GM19025 (cell line): ENCODE measurements at regions not wholly inside any gene's neighbourhood (a gene's known extent, or its start where the extent isn't known, plus 50 kb on each side); places are given as distances from the start of the nearest gene placed in this dataset.
"Not testable (repeated sequence)": the region's sequence is repeated elsewhere in the genome, so short reads cannot be mapped to it uniquely, and the experiment has no call there.

Experiments used
- ATAC-seq: cut with Tn5 transposase; IDR thresholded peaks from one replicate; pipeline ENCODE4 v1.9.1; 2021; ENCODE audit warnings: mild to moderate bottlenecking, low read depth, moderate library complexity; ENCODE audit not compliant: unreplicated experiment

GRCh38 chr3:36063992-36064391, 316.3 kb upstream of the STAC start:
- ATAC-seq = no peak

GRCh38 chr3:36065321-36065720, 315.0 kb upstream of the STAC start:
- no peak for ATAC-seq

GRCh38 chr3:36075491-36075890, 304.8 kb upstream of the STAC start:
- ATAC-seq = no peak

- ATAC-seq = no peak
These were observed 303.0 kb upstream of the STAC start for GRCh38 chr3:36077320-36077719.

- not testable (repeated sequence) for ATAC-seq
These were observed 297.3 kb upstream of the STAC start for GRCh38 chr3:36082958-36083357.

- no peak for ATAC-seq
These were observed 285.1 kb upstream of the STAC start for GRCh38 chr3:36095238-36095637.

GRCh38 chr3:36097209-36097608, 283.1 kb upstream of the STAC start:
- no peak for ATAC-seq

GRCh38 chr3:36114353-36114752, 266.0 kb upstream of the STAC start:
- ATAC-seq = no peak

- no peak for ATAC-seq
These were observed 256.0 kb upstream of the STAC start for GRCh38 chr3:36124118-36124796.

- ATAC-seq = no peak
These were observed 248.1 kb upstream of the STAC start for GRCh38 chr3:36132214-36132613.

- no peak for ATAC-seq
These were observed 244.4 kb upstream of the STAC start for GRCh38 chr3:36135863-36136262.

GRCh38 chr3:36142746-36143145, 237.6 kb upstream of the STAC start:
- no peak for ATAC-seq

GRCh38 chr3:36146404-36146803, 233.9 kb upstream of the STAC start:
- no peak for ATAC-seq

- no peak for ATAC-seq
These were observed 232.3 kb upstream of the STAC start for GRCh38 chr3:36147934-36148558.

GRCh38 chr3:36149447-36149865, 230.8 kb upstream of the STAC start:
- no peak for ATAC-seq

GRCh38 chr3:36155515-36155914, 224.8 kb upstream of the STAC start:
- ATAC-seq = no peak

- no peak for ATAC-seq
These were observed 215.9 kb upstream of the STAC start for GRCh38 chr3:36164400-36164799.

GRCh38 chr3:36165509-36166290, 214.6 kb upstream of the STAC start:
- ATAC-seq = no peak

GRCh38 chr3:36166477-36166876, 213.8 kb upstream of the STAC start:
- no peak for ATAC-seq

GRCh38 chr3:36172699-36173098, 207.6 kb upstream of the STAC start:
- no peak for ATAC-seq

- no peak for ATAC-seq
These were observed 205.0 kb upstream of the STAC start for GRCh38 chr3:36175113-36175812.
